A673 (cell line): ENCODE measurements at regions not wholly inside any gene's neighbourhood (a gene's known extent, or its start where the extent isn't known, plus 50 kb on each side); places are given as distances from the start of the nearest gene placed in this dataset.
"Not testable (repeated sequence)": the region's sequence is repeated elsewhere in the genome, so short reads cannot be mapped to it uniquely, and the experiment has no call there.

ENCODE experiments used
- CTCF ChIP-seq: fragments of 300-800, 200-600 bp; sonication (generic); conservative IDR thresholded peaks from 2 replicates; pipeline ENCODE4 v1.5.1; 2017; ENCODE audit warnings: low read depth, mild to moderate bottlenecking, antibody characterized with exemption, low read length, moderate library complexity, mixed read lengths
- EZH2 ChIP-seq: fragments of 200-600 bp; sonication (generic); IDR thresholded peaks from 2 replicates; pipeline ENCODE4 v1.6.1; 2017; ENCODE audit warnings: borderline replicate concordance, low read depth, mild to moderate bottlenecking, mixed read lengths, antibody characterized with exemption, low read length; ENCODE audit not compliant: poor library complexity, severe bottlenecking

- TF ChIP-seq CTCF, EZH2: not testable (repeated sequence)
These were observed 534.3 kb downstream of the GOLGA6L6 start for GRCh38 chr15:20007338-20007737.
